ENCODE measurements at regions not wholly inside any gene's neighbourhood (a gene's known extent, or its start where the extent isn't known, plus 50 kb on each side); places are given as distances from the start of the nearest gene placed in this dataset.

DNA sequence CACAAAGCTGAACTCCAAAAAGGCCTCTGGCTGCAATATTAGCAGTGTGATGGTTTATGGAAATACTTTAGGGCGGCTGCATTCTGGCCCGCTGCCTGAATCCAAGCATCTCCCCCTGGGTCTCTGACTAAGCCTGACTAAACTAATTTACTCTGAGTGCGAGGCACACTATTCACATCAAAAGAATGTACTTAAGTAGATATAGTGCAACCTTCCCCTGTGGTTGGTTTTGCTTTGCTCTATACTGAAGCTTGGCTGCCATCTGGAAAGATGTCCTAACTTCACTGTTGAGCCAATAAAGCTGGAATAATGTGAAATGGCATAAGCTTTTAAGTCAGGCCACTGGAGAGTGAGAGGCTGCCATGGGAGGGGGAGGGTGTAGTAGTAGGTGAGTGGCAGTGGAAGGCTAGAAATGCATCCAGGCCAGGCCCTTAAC is 321.6 kb downstream of the AASDHPPT start:
- TF ChIP-seq TEAD4 (IDR thresholded peaks at IDR 0.05) (no peak), TCF12 (IDR thresholded peaks at IDR 0.05; ENCODE audit: low read depth) (no peak), YY1 (IDR thresholded peaks at IDR 0.05; ENCODE audit: low read depth) (no peak), EP300 (IDR thresholded peaks at IDR 0.05; ENCODE audit: borderline replicate concordance) (no peak), TAF1 (IDR thresholded peaks at IDR 0.05; ENCODE audit: low read depth) (no peak)
- TF ChIP-seq, protein P1, sequence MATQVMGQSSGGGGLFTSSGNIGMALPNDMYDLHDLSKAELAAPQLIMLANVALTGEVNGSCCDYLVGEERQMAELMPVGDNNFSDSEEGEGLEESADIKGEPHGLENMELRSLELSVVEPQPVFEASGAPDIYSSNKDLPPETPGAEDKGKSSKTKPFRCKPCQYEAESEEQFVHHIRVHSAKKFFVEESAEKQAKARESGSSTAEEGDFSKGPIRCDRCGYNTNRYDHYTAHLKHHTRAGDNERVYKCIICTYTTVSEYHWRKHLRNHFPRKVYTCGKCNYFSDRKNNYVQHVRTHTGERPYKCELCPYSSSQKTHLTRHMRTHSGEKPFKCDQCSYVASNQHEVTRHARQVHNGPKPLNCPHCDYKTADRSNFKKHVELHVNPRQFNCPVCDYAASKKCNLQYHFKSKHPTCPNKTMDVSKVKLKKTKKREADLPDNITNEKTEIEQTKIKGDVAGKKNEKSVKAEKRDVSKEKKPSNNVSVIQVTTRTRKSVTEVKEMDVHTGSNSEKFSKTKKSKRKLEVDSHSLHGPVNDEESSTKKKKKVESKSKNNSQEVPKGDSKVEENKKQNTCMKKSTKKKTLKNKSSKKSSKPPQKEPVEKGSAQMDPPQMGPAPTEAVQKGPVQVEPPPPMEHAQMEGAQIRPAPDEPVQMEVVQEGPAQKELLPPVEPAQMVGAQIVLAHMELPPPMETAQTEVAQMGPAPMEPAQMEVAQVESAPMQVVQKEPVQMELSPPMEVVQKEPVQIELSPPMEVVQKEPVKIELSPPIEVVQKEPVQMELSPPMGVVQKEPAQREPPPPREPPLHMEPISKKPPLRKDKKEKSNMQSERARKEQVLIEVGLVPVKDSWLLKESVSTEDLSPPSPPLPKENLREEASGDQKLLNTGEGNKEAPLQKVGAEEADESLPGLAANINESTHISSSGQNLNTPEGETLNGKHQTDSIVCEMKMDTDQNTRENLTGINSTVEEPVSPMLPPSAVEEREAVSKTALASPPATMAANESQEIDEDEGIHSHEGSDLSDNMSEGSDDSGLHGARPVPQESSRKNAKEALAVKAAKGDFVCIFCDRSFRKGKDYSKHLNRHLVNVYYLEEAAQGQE (IDR thresholded peaks at IDR 0.05; ENCODE audit: low read depth): no peak
- TF ChIP-seq, protein P2, sequence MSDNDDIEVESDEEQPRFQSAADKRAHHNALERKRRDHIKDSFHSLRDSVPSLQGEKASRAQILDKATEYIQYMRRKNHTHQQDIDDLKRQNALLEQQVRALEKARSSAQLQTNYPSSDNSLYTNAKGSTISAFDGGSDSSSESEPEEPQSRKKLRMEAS (IDR thresholded peaks at IDR 0.05): no peak

All from Ishikawa (cell line).